BE2C (cell line): ENCODE measurements at regions not wholly inside any gene's neighbourhood (a gene's known extent, or its start where the extent isn't known, plus 50 kb on each side); places are given as distances from the start of the nearest gene placed in this dataset.
A peak's percentile ranks its signal among the peaks of the same experiment; 100 is the strongest.

Experiments used
- DNase-seq: peaks from one replicate; pipeline ENCODE4 v3.0.0-alpha.2; 2020
- H3K27me3 ChIP-seq: fragments of 250-450 bp; sonication (Bioruptor Pico); 2 replicates; pipeline ENCODE4 v1.5.1; 2020; ENCODE audit warnings: mild to moderate bottlenecking
- H3K36me3 ChIP-seq: fragments of 250-450 bp; sonication (Bioruptor Pico); 2 replicates; pipeline ENCODE4 v1.5.1; 2020; ENCODE audit warnings: mild to moderate bottlenecking
- H3K4me1 ChIP-seq: fragments of 250-450 bp; sonication (Bioruptor Pico); 2 replicates; pipeline ENCODE4 v1.5.1; 2020
- H3K4me3 ChIP-seq: 2 replicates; pipeline ENCODE4 v1.5.1; 2011; ENCODE audit warnings: low read depth, low read length
- H3K9me3 ChIP-seq: fragments of 250-450 bp; sonication (Bioruptor Pico); 2 replicates; pipeline ENCODE4 v1.5.1; 2020
- TF ChIP-seq, protein P1 (sequence below): IDR thresholded peaks from 2 replicates; pipeline ENCODE4 v1.5.1; 2012; ENCODE audit warnings: mild to moderate bottlenecking, low read depth, low read length

DNA sequence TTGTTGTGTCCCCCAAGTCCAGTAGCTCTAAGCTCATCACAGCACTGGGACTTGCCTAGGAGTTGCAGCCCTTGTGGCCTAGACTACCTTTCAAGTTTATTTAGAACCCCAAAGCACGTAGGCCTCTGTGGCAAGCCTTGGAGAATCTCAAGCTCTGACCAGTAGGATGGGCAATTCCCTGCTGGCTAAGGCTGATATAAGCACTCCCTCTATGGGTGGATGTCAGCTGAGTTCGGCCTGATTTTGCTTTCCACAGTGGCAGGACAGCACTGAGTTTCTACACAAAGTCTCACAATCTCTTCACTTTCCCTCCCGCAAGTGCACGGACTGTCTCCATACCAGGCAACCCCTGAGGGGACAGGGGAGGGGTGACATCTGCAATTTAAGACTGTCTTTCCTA lies 886.4 kb upstream of the LRRN3 start:
- Histone ChIP-seq H3K36me3 (no peaks in the 10 kb centered on the region), H3K4me3 (no peak overlapping the region), H3K4me1 (peaks cover 5% of the 10 kb centered on the region), H3K9me3 (no peaks in the 10 kb centered on the region; the same call in none of the 2 replicates), H3K27me3 (no peaks in the 10 kb centered on the region)
- TF ChIP-seq, protein P1, sequence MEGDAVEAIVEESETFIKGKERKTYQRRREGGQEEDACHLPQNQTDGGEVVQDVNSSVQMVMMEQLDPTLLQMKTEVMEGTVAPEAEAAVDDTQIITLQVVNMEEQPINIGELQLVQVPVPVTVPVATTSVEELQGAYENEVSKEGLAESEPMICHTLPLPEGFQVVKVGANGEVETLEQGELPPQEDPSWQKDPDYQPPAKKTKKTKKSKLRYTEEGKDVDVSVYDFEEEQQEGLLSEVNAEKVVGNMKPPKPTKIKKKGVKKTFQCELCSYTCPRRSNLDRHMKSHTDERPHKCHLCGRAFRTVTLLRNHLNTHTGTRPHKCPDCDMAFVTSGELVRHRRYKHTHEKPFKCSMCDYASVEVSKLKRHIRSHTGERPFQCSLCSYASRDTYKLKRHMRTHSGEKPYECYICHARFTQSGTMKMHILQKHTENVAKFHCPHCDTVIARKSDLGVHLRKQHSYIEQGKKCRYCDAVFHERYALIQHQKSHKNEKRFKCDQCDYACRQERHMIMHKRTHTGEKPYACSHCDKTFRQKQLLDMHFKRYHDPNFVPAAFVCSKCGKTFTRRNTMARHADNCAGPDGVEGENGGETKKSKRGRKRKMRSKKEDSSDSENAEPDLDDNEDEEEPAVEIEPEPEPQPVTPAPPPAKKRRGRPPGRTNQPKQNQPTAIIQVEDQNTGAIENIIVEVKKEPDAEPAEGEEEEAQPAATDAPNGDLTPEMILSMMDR = peak; percentile 74
- peak; percentile 39 for DNase-seq

DNA sequence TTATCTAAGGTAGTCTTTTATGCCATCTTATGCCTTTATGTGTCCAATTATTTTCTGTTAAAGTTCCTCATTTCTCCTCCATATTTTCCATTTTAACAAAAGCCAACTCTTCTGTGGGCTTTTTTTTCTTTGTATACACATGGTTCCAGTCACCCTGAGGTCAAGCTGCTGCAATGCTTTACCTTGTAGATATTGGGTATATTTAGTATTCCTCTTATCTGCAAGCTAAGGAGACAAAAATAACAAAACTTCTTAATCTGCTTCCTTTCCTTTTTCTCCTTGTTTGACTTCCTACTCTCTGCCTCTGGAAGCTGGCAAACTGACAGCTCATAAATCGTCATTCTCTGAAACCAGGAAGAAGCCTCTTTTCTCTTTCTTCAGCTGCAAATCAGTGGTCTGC lies 885.0 kb upstream of the LRRN3 start:
- no peaks in the 10 kb centered on the region; the same call in none of the 2 replicates for H3K9me3 ChIP-seq
- peaks cover 11% of the 10 kb centered on the region for H3K4me1 ChIP-seq
- TF ChIP-seq, protein P1 = no peak
- H3K36me3 ChIP-seq = no peaks in the 10 kb centered on the region
- no peak for DNase-seq
- H3K4me3 ChIP-seq = no peak overlapping the region
- H3K27me3 ChIP-seq = no peaks in the 10 kb centered on the region

DNA sequence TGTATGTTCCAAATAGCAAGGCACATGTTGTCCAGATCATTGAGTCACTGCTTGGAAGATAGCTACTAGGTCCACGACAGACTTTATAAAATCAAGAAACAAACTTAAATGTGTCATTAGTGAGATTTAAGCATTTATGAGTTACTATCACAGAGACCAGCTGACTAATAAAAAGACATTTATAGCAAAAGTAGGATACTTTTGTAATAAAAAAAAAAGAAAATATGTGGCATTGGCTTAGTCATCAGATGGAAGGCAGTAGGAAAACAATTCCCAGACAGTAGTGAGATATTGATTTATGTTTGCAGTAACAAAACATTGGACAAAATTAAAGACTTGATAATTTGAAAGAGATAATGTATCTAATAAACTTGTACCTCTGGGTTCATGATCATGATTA lies 881.0 kb upstream of the LRRN3 start:
- Histone ChIP-seq H3K9me3 (no peaks in the 10 kb centered on the region; the same call in 1 of the 2 replicates), H3K36me3 (no peaks in the 10 kb centered on the region), H3K27me3 (no peaks in the 10 kb centered on the region), H3K4me1 (peaks cover 24% of the 10 kb centered on the region), H3K4me3 (no peak overlapping the region)
- DNase-seq = no peak
- TF ChIP-seq, protein P1 = no peak

DNA sequence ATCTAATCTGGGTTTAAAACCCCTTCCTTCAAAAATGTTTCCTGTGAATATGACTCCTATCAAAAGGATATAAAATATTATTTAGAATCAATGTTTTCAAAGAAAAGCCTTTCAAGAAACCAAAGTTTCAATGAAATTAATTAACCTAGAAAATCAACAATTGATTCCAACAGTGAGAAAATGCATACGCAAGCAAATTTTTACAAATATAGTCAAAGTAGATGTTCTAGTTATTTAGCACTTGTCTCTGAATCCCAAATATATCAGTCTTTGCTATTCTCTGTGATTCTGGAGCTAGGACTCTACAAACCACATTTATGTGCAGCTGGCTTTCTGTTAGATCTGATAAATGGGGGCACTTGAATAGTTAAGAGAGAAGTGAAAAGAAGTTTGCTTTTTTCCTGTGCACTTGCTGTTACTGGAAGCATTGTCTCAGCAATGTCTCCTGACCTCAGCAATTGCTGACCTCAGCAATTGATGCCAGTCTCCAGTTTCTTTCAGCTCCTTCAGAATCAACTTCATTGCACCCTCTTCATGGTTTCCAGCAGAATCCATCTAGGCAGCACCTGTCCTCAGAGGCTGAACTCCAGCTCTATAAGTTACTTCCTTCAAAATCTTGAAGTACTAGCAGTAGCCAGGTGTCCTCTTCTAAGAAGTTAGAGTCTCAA lies 879.9 kb upstream of the LRRN3 start:
- Histone ChIP-seq H3K9me3 (no peaks in the 10 kb centered on the region; the same call in 1 of the 2 replicates), H3K4me3 (no peak overlapping the region), H3K36me3 (no peaks in the 10 kb centered on the region), H3K4me1 (peaks cover 24% of the 10 kb centered on the region), H3K27me3 (no peaks in the 10 kb centered on the region)
- TF ChIP-seq, protein P1 = no peak
- DNase-seq = no peak

DNA sequence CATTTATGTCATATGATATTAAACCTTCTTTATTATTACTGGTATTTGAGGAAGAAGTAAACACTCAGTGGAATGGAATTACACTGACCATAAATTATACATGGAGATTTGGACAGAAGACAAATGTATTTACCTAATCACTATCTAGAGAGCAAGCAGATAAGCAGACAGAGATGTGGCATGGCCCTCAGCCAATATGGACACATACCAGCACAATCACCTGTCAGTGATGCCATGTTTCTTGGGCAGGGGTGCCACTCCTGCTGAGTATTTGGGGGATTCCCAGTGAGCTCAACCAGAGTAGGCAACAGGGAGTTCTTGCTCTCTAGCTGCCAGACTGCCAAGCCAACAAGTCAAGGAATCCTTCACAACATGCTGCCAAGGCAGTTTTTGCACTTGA lies 866.3 kb upstream of the LRRN3 start:
- Histone ChIP-seq H3K4me1 (no peaks in the 10 kb centered on the region), H3K36me3 (no peaks in the 10 kb centered on the region), H3K9me3 (no peaks in the 10 kb centered on the region), H3K4me3 (no peak overlapping the region), H3K27me3 (no peaks in the 10 kb centered on the region)
- no peak for DNase-seq
- TF ChIP-seq, protein P1 = no peak

DNA sequence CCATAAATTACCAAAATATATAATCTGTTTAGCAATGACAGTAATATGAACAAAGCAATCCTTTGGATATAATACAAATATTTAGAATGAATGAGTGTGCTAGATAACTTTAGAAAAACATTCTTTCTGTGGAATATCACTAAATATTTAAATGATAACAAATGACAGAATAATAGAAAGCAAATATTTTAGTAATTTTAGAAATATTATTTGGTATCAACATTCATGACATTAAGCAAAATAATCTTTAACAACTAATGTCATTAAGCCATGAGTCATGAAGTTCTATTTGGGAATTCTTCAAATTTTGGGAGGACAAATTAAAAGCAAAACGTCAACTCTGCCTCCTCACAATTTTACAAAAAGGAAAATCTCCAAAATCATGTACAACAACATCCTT lies 844.8 kb upstream of the LRRN3 start:
- H3K4me3 ChIP-seq = no peak overlapping the region
- TF ChIP-seq, protein P1 = no peak
- no peak for DNase-seq
- no peaks in the 10 kb centered on the region for H3K4me1 ChIP-seq
- no peaks in the 10 kb centered on the region for H3K36me3 ChIP-seq
- H3K9me3 ChIP-seq = no peaks in the 10 kb centered on the region
- H3K27me3 ChIP-seq = no peaks in the 10 kb centered on the region
